A673 (cell line): ENCODE measurements at regions not wholly inside any gene's neighbourhood (a gene's known extent, or its start where the extent isn't known, plus 50 kb on each side); places are given as distances from the start of the nearest gene placed in this dataset.

ENCODE experiments used
- BruUV-seq: library from RNA; stranded (reverse); fragments of 400-500 nt; replicated peaks from 2 replicates; lab custom pipeline; 2021; lab: Mats Ljungman, UMichigan
- CTCF ChIA-PET: fragments of 300-600 bp; sonication (Branson Sonifier 250); formaldehyde crosslinking; loops from one replicate; lab custom pipeline; 2022; ENCODE audit warnings: antibody characterized with exemption; lab: Charles Lee
- POLR2A ChIA-PET: fragments of 300-600 bp; sonication (Branson Sonifier 250); formaldehyde crosslinking; loops from one replicate; lab custom pipeline; 2022; ENCODE audit warnings: antibody characterized with exemption; ENCODE audit not compliant: low non-redundant PET; lab: Charles Lee
- DNase-seq: peaks from one replicate; pipeline ENCODE4 v3.0.0-alpha.2; 2015; ENCODE audit warnings: low spot score
- H3K27ac ChIP-seq: fragments of 200-600 bp; sonication (generic); 2 replicates; pipeline ENCODE4 v1.5.1; 2016; ENCODE audit warnings: mixed run types, low read depth, mild to moderate bottlenecking, mixed read lengths, antibody characterized with exemption, low read length; ENCODE audit not compliant: poor library complexity, severe bottlenecking
- H3K27me3 ChIP-seq: fragments of 200-600 bp; sonication (generic); replicated peaks from 2 replicates; pipeline ENCODE4 v1.6.1; 2017; ENCODE audit warnings: mixed run types, low read depth, mild to moderate bottlenecking, mixed read lengths, antibody characterized with exemption, low read length; ENCODE audit not compliant: insufficient read depth, poor library complexity
- H3K36me3 ChIP-seq: fragments of 200-600 bp; sonication (generic); 2 replicates; pipeline ENCODE4 v1.6.1; 2016; ENCODE audit warnings: mixed run types, mild to moderate bottlenecking, mixed read lengths, antibody characterized with exemption, low read length; ENCODE audit not compliant: insufficient read depth, poor library complexity, severe bottlenecking
- H3K4me1 ChIP-seq: fragments of 200-600 bp; sonication (generic); 2 replicates; pipeline ENCODE4 v1.6.1; 2017; ENCODE audit warnings: mixed run types, mild to moderate bottlenecking, mixed read lengths, antibody characterized with exemption, low read length; ENCODE audit not compliant: insufficient read depth, poor library complexity, severe bottlenecking
- H3K4me3 ChIP-seq: fragments of 200-600 bp; sonication (generic); 2 replicates; pipeline ENCODE4 v1.5.1; 2016; ENCODE audit warnings: low read depth, mixed run types, mild to moderate bottlenecking, mixed read lengths, low read length; ENCODE audit not compliant: poor library complexity, severe bottlenecking
- H3K9me3 ChIP-seq: fragments of 200-600 bp; sonication (generic); 2 replicates; pipeline ENCODE4 v1.6.1; 2016; ENCODE audit warnings: mixed run types, low read depth, mild to moderate bottlenecking, mixed read lengths, antibody characterized with exemption, low read length; ENCODE audit not compliant: poor library complexity, severe bottlenecking
- EZH2 ChIP-seq: fragments of 200-600 bp; sonication (generic); IDR thresholded peaks from 2 replicates; pipeline ENCODE4 v1.6.1; 2017; ENCODE audit warnings: borderline replicate concordance, low read depth, mild to moderate bottlenecking, mixed read lengths, antibody characterized with exemption, low read length; ENCODE audit not compliant: poor library complexity, severe bottlenecking
- intact Hi-C: fragments of 100-400 bp; cut with micrococcal nuclease; formaldehyde crosslinking; loops from one replicate; pipeline ENCODE4 v1.10.0; 2022; ENCODE audit not compliant: unreplicated experiment
- TF ChIP-seq, protein P1 (sequence below): fragments of 300-800, 200-600 bp; sonication (generic); conservative IDR thresholded peaks from 2 replicates; pipeline ENCODE4 v1.5.1; 2017; ENCODE audit warnings: low read depth, mild to moderate bottlenecking, antibody characterized with exemption, low read length, moderate library complexity, mixed read lengths

DNA sequence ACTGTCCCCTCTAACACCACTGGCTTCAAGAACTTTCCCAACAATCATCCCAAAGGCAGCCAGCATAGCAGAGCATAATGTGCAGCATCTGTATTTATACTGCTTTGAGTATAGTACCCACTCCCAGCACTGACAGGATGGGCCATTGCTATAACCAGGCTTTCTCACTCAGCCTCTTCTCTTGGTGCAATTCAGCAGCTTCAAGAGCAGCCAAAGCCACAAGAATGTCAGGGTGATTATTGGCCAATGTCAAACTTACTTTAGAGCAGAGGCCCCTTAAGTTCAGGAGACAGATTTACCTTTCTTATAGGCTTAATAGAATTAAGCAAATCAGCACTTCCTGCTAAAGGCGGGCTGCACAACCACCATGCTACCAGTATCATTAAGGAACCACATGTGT, 232.4 kb upstream of the RSPO3 start:
- DNase-seq = peak; percentile 64

DNA sequence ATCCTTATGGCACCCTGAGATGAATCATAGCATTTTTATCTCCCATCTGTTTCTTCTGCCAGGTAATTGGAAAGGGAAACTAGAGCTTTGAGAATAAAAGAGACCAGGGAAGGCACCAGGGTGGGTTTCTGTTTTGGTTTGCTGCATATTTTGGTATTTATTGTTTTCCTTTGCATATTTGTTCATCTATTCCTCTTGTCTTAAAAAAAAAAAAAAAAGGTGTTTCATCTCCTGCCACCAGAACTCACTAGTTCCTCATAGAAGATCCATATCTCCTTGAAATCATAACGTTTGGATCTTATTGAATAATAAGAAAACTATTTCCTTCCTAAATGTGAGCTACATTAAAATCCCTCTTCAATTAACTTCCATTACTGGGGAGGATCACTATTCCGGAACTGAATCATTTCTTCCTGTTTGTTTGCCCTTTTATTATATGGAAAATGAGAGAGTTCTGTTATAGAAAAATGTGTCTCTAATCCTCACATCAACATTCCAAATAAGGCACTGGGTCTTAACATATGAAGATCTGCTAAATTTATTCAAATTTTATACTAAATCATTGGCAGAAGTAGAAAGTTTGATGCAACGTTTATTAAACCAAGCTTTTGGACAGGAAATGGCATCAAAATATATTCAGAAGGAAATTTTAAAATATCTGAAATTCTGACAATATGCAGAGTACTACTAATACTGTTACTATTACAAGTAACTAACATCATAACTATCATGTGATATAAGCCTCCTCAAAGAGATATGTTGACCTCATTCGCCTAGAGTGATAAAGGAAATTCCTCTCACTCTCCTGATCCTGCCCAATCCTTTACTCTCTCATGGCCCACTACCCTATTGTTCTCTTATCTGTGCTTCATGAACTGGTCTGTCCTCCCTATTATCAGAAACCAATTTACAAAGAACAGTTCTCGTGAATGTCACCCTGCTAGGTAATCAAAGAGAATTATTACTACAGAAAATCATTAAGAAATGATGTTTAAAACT, 229.4 kb upstream of the RSPO3 start:
- peak; percentile 76 for DNase-seq
- Histone ChIP-seq H3K27me3 (no peaks in the 10 kb centered on the region), H3K4me1 (peaks cover 51% of the 10 kb centered on the region), H3K36me3 (no peaks in the 10 kb centered on the region), H3K27ac (peak overlapping the region; percentile 81), H3K4me3 (no peak overlapping the region), H3K9me3 (no peaks in the 10 kb centered on the region)
- TF ChIP-seq, protein P1, sequence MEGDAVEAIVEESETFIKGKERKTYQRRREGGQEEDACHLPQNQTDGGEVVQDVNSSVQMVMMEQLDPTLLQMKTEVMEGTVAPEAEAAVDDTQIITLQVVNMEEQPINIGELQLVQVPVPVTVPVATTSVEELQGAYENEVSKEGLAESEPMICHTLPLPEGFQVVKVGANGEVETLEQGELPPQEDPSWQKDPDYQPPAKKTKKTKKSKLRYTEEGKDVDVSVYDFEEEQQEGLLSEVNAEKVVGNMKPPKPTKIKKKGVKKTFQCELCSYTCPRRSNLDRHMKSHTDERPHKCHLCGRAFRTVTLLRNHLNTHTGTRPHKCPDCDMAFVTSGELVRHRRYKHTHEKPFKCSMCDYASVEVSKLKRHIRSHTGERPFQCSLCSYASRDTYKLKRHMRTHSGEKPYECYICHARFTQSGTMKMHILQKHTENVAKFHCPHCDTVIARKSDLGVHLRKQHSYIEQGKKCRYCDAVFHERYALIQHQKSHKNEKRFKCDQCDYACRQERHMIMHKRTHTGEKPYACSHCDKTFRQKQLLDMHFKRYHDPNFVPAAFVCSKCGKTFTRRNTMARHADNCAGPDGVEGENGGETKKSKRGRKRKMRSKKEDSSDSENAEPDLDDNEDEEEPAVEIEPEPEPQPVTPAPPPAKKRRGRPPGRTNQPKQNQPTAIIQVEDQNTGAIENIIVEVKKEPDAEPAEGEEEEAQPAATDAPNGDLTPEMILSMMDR = no peak
- no peak for TF ChIP-seq EZH2
- POLR2A ChIA-PET = interaction anchor here (0.7 kb wide), 1 partner anchor 27 kb away, joined by 10 read pairs; no protein-coding TSS in a partner anchor
- CTCF ChIA-PET = no interaction called here
- intact Hi-C loops = no loop called here
- BruUV-seq = no TSS peak

More for the DNA sequence above, 232.4 kb upstream of the RSPO3 start:
- H3K27me3 ChIP-seq = no peaks in the 10 kb centered on the region
- H3K36me3 ChIP-seq = no peaks in the 10 kb centered on the region
- H3K4me3 ChIP-seq = no peak overlapping the region
- ChIA-PET CTCF (no interaction called here), POLR2A (no interaction called here)
- no peak for TF ChIP-seq EZH2
- TF ChIP-seq, protein P1 = no peak
- H3K9me3 ChIP-seq = no peaks in the 10 kb centered on the region
- intact Hi-C loops = no loop called here
- BruUV-seq = no TSS peak
- H3K27ac ChIP-seq = no peak overlapping the region
- H3K4me1 ChIP-seq = peaks cover 62% of the 10 kb centered on the region

DNA sequence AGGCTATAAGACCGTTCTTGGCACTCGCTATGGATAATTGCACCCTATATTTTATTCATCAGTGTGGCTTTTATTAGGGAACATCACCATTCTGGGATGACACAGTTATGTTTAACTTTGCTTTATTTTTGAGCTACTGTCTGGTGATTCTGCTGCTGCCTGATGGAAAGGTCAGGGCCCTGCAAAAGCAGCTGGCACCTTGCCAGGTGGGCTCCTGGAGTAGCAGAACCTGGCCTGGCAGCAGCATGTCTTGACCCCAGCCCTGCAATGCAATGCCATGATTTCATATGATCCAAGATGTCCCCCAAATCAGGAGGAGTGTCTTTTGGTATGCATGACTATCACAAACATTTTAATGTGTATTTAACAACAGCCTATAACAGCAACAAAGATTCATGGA, 228.4 kb upstream of the RSPO3 start:
- ChIA-PET POLR2A (no interaction called here), CTCF (no interaction called here)
- BruUV-seq = no TSS peak
- Histone ChIP-seq H3K36me3 (no peaks in the 10 kb centered on the region), H3K4me1 (peaks cover 51% of the 10 kb centered on the region), H3K4me3 (no peak overlapping the region), H3K9me3 (no peaks in the 10 kb centered on the region), H3K27ac (peak overlapping the region; percentile 81), H3K27me3 (no peaks in the 10 kb centered on the region)
- peak; percentile 33 for DNase-seq
- TF ChIP-seq, protein P1 = no peak
- TF ChIP-seq EZH2 = no peak
- intact Hi-C loops = no loop called here
